ENCODE measurements at regions not wholly inside any gene's neighbourhood (a gene's known extent, or its start where the extent isn't known, plus 50 kb on each side); places are given as distances from the start of the nearest gene placed in this dataset.
"Not testable (repeated sequence)": the region's sequence is repeated elsewhere in the genome, so short reads cannot be mapped to it uniquely, and the experiment has no call there.

- DNase-seq (ENCODE audit: low read depth in 2 of 2) = no peak
Observed at GRCh38 chr21:41567901-41568510, 60.0 kb upstream of the TMPRSS2 start.

DNA sequence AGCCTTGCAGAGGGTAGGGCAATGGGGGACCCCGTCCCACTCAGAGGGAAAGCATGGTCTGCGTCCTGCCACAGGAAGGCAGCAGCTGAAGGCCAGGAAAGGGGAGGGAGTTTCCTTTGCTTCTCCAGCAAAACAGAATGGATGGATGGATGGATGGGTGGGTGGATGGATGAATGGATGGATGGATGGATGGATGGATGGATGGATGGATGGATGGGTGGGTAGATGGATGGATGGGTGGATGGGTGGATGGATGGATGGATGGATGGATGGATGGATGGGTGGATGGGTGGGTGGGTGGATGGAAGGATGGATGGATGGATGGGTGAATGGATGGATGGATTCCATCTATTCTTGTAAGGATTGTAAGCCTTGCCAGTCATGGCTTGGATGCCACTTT, 59.3 kb upstream of the TMPRSS2 start:
- DNase-seq (ENCODE audit: low read depth in 2 of 2) = not testable (repeated sequence)

GRCh38 chr21:41566500-41567014, 58.6 kb upstream of the TMPRSS2 start:
- DNase-seq (ENCODE audit: low read depth in 2 of 2) = no peak

DNA sequence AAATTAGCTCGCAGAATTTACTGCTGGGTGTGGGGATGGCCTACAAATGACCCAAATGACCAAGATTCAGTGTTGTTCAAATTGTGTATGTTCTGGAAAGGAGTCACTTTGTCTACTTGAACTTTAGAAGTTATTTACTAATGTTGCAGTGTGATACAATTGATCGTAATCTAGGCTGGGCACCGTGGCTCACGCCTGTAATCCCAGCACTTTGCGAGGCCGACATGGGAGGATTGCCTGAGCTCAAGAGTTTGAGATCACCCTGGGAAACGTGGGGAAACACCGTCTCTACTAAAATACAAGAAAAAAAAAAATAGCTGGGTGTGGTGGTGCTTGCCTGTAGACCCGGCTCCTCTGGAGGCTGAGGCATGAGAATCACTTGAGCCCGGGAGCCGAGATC, 57.6 kb upstream of the TMPRSS2 start:
- DNase-seq (ENCODE audit: low read depth in 2 of 2) = no peak

DNA sequence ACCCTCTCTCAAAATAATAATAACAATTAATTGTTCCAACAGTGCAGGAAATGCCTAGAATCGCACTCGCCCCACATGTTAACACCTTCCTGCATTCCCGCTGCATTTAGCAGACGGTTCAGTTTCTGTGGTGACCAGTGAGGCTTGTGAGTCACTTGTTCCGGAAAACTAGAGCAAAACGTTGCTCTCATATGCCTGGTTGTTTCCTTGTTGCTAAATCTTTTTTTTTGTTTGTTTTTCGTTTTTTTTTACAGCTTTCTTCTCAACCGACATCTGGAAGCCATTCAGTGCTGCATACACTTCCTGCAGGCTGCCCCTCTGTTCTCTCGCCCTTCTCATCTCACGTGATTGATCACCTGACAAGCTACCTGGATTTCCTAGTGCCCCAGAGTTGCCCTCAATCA, 56.9 kb upstream of the TMPRSS2 start:
- no peak for DNase-seq (ENCODE audit: low read depth in 2 of 2)

DNA sequence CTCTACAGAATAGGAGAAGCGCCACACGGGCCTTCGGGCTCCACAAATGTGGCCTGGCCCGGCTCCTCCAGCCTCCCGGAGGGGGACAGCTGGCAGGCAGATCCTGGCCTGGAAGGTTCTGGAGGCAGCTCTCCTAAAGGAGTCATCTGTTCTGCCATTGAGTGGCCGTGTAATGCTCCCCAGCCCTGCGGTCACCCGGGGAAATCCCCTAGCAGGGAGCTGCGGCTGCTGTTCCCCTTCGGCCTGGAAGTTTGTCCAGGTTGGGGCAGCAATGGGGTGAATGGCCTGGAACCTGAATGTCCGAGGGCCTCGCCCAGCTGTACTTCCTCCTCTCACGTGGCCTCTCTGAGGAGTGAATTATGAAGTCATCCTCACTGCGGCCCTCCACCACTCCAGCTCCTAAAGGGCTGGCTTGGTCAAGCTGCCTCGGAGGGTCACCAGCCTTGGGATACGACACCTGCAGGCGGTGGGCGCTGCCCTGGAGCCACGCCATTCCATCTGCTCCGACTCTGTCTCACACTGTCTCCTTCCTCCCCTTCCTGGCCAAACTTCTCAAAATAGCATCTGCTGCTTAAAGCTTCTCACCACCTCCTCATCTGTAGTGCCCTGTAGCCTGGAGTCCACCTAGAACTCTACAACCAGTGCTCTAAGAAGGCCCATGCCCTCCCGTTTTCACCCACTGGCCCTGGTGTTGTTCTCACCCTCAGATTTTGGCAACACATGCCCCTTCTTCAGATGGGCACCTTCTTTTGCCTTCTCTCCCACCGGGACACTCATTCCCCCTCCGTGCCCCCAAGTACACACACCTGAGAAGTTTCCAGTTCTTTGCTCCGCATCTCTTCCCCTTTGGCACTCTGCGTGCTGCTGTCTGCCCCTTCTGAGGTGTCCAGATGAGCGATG, 54.4 kb upstream of the TMPRSS2 start:
- DNase-seq (ENCODE audit: low read depth in 2 of 2) = no peak

DNA sequence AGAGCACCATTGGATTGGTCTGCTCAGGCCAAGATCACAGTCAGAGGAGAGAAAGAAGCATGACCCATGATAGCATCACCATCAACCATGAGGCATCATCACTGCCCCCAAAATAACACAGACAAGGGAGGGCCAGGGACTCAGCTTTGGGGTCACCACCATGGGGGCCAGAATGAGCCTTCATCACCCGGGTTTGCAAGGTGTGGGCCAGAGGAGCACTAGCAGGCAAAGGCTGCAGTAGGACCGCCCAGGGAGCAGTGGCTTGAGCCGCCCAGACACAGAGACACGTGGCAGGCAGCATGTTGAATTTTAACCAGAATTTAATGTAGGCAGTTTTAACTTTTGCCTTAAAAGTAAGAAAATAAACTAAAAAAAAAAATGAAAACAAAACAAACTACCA, 53.7 kb upstream of the TMPRSS2 start:
- no peak for DNase-seq (ENCODE audit: low read depth in 2 of 2)

DNA sequence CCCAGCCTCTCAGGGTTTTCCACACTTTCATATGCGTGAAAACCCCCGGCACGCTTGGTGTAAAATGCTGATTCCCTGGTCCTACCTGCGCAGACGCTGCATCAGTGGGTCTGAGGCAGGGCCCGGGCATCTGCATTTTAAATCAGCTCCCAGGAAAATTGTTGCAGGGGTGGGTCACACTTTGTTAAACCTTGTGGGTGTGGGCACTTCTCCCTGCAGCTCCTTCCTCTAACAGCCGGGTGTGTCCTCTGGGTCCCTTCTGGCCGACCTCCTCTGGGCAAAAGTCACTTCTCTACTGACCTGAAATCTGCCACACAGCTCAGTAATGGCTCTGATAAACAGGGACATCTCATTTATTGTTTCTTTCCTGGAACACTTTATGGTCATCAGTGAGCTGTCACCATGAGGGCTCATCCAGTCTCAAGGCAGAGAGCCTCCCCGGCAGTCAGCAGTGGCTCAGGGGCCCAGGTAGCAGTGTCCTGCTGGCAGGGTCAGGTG, 52.8 kb upstream of the TMPRSS2 start:
- DNase-seq (ENCODE audit: low read depth in 2 of 2) = no peak

GRCh38 chr21:41559658-41560631, 52.0 kb upstream of the TMPRSS2 start:
- no peak for DNase-seq (ENCODE audit: low read depth in 2 of 2)

DNA sequence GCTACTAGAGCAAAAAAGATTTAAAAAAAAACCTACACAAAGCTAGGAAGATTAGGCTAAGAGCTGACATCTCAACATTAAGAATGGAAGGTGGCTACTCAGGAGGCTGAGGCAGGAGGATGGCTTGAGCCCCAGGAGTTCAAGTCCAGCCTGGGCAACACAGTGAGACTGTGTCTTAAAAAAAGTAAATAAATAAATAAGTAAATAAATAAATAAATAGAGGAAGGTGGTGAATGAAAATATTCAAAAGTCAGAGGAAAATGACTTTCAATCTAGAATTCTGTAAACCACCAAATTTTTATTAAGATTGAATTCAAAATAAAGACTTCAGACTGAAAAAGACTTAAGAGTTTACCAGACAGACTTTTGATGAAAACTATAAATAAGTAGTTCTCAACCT, 50.9 kb upstream of the TMPRSS2 start:
- DNase-seq (ENCODE audit: low read depth in 2 of 2) = no peak

DNA sequence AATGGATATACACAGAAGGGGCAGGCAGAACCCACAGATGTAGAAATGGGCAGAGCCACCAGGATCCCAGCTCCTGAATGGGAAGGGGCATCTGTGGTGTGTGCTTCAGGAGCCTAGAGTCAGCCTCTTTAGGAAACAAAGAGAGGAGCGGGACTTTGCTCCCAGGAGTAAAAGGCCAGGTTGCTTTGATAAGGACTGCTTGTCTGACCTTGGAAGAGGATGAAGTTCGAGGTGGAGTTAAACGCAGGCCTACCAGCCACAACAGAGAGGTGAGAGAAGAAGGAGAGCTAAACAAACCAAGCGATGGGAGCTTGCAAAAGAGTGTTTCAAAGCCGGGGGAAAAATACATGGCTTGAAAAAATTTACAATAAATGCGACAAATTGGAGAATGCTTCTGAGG, 49.9 kb upstream of the TMPRSS2 start:
- no peak for DNase-seq (ENCODE audit: low read depth in 2 of 2)

Data from stimulated activated CD8-positive, alpha-beta memory T cell treated with anti-CD3 and anti-CD28 coated beads, Interleukin-15, amount 100 ng/mL, for 48 hours (primary cell).